Gastroesophageal sphincter (tissue), 3 donors: ENCODE measurements at regions not wholly inside any gene's neighbourhood (a gene's known extent, or its start where the extent isn't known, plus 50 kb on each side); places are given as distances from the start of the nearest gene placed in this dataset.

ENCODE experiments used
- CTCF ChIP-seq, 4 experiments: fragments of 200-600 bp in 2 of 4; fragments of 450-650 bp in 2 of 4; sonication (generic) in 1 of 4; IDR thresholded peaks; one replicate each; pipeline ENCODE4 v1.5.1; 2017 to 2019; ENCODE audit warnings: antibody characterized with exemption in 4 of 4, mild to moderate bottlenecking in 2 of 4, moderate library complexity in 2 of 4
- EP300 ChIP-seq: sonication (generic); formaldehyde crosslinking; IDR thresholded peaks from one replicate; pipeline ENCODE4 v1.6.1; 2017; ENCODE audit warnings: antibody characterized with exemption, mild to moderate bottlenecking
- POLR2A ChIP-seq, 2 donors: fragments of 450-650 bp; IDR thresholded peaks; one replicate each; pipeline ENCODE4 v1.6.1; 2017; ENCODE audit warnings: antibody characterized with exemption in 2 of 2, mild to moderate bottlenecking in 2 of 2, moderate library complexity in 1 of 2
- POLR2AphosphoS5 ChIP-seq: sonication (generic); formaldehyde crosslinking; IDR thresholded peaks from one replicate; pipeline ENCODE4 v1.6.1; 2017; ENCODE audit warnings: antibody characterized with exemption

DNA sequence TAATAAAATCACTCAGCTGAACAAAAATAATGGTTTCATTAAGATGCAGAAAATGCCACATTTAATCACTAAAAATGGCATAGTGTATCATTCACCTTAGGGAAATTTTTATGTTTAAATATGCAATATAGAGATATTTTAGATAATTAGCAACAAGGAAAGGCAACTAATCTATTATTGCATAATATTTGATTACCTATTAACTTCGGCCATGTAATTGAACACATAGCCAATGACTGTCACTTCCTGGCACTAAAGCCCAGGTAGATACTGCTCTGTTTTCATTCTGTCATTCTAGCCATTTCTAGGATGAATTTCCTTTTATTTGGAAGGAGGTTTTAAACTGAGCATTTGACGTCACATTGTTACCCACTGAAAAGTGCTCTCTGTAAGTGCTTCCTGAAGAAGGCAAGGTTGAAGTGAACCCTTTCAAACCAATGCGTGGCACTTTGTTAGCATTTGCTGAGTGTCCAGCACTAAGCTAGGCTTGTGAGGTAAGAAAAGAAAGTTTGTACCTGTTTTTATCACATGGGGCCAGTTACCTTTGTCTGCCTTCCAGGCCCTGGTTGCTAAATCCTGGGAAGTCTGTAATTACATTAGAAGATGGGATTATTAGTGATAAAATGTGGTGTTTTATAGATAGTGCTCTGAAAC lies 67.8 kb upstream of the LSM6 start:
- TF ChIP-seq POLR2AphosphoS5 (no peak), POLR2A (IDR thresholded peaks at IDR 0.05) (no peak), CTCF (IDR thresholded peaks at IDR 0.05) (no peak), EP300 (no peak)
